NCI-H345 treated with DMSO at 0.1 percent for 48 hours (cell line): ENCODE measurements at regions not wholly inside any gene's neighbourhood (a gene's known extent, or its start where the extent isn't known, plus 50 kb on each side); places are given as distances from the start of the nearest gene placed in this dataset.

Experiments used
- DNase-seq: peaks from one replicate; lab custom pipeline; 2025; ENCODE audit not compliant: unreplicated experiment; lab: John Stamatoyannopoulos, UW

GRCh38 chr18:4653418-4653817, 198.3 kb upstream of the DLGAP1 start:
- DNase-seq: no peak

GRCh38 chr18:4641771-4642368, 186.8 kb upstream of the DLGAP1 start:
- DNase-seq: no peak

GRCh38 chr18:4640349-4641012, 185.4 kb upstream of the DLGAP1 start:
- no peak for DNase-seq

DNA sequence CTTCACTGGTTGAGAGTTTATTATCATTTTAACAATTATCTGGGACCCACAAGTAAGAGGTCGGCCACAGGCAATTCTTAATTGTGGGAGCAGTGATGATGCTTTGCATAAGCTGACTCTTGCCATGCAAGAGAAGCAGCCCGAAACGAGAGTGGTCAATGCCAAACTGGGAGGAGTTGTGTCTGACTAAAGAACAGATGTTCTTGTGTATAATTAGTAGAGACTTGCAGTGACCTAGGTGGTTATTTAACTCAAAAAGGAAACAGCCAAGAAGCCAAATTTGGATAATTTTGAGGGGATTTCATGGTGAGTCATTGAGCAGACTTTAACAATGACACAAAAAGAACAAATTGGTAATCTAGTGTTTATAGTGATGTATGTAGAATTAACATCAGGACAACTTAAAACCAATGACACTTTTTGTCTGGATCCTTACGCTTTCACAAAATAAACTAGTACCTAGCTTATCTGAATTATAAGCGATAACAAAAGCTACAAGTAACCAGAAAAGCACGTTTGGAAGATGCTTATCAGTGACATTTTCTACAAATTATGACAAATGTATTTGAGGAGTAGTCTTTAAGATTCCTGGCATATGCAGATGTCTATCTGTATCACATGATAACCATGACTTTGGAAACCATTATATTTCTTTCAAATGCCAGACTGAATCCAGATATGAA, 184.7 kb upstream of the DLGAP1 start:
- DNase-seq: no peak

DNA sequence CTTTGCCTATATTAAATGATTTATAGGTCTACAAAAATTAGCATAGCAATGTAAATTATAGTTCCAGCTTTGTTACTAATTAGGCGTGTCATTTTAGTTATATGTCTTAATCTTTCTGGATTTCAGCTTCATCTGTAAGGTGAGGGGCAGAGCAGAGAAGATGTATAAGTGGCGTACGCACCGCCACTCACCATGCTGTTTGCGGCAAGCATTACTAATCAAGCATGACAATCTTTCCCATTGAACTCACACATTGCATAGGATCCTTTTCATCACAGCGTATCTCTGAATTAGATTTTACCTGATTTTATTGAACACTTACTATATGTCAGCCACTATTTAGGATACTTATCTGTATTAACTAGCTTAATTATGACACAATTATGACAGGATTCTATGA, 183.6 kb upstream of the DLGAP1 start:
- DNase-seq: no peak

GRCh38 chr18:4637876-4638275, 182.8 kb upstream of the DLGAP1 start:
- DNase-seq: no peak

- no peak for DNase-seq
These were observed 181.9 kb upstream of the DLGAP1 start for GRCh38 chr18:4636967-4637366.

- no peak for DNase-seq
These were observed 176.1 kb upstream of the DLGAP1 start for GRCh38 chr18:4631239-4631638.

GRCh38 chr18:4605212-4605611, 150.1 kb upstream of the DLGAP1 start:
- DNase-seq: no peak

DNA sequence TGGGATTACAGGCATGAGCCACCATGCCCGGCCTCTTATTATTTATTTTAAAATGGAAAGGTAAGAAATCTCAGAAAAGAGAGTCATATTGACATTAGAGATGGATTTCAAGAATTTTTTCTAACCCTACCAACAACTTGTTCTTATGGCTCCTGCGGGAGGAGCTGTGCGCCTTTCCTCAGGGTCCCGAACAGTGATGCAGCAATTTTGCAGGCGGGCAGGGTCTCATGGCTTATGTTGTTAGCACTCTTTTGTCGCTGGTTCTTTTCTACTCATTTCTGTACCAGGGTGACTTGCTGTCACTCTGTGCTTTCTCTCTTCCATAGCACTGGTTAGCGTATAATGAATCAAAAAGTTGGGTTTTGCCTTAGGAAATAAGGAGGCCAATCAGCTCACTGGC, 148.8 kb upstream of the DLGAP1 start:
- DNase-seq: no peak

GRCh38 chr18:4599312-4599711, 144.2 kb upstream of the DLGAP1 start:
- DNase-seq: no peak

DNA sequence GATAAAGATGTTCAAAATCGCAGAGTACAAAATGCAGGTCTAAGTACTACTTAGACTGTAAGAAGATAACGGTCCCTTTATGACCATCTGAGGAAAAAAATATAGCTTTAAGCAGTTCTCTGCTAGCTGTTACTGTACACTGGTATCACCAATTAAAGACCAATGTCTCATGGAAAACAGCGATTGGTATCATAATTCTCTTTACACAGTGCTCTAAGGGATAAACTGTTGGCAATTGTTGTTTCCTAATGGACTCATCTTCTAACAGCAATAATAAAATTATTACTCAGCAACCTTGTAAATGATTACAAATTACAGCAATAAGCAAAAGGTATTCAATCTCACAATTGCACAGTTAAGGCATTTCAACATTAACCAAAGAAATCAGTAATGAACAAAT, 142.2 kb upstream of the DLGAP1 start:
- no peak for DNase-seq

- DNase-seq: no peak
These were observed 138.8 kb upstream of the DLGAP1 start for GRCh38 chr18:4593895-4594294.

DNA sequence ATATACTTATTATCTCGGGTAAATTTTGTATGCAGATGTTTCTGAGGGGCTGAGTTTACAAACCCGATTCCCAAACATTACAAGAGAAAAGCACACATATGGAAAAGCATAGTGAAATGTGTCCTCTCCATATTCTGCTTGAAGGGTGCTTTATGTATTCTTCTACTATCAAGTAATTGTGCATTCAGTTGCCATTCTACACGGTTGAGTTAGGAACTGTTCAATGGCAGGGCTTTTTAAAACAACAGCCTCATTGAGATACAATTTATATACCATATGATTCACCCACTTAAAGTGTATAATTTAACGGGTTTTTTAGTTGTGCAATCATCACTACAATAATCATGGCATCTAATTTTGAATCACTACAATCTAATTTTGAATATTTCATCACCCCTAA, 138.4 kb upstream of the DLGAP1 start:
- DNase-seq: no peak

- DNase-seq: no peak
These were observed 134.1 kb upstream of the DLGAP1 start for GRCh38 chr18:4589056-4589800.

DNA sequence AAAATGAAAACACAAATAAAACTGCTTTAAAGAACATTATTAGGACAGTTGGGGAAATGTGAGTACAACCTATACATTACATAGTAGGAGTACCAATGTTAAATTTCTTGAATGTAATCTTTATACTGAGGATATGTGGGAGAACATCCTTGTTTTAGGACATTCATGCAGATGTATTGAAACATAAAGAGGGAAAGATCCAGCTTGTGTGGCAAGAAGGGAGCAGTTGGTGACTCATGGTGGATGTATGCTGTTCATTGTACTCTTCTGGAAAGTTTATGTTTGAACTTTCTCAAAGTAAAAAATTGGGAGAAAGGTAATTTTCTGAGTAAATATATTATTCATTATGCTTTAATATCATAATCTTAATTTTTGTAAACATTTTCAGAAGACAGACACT, 132.1 kb upstream of the DLGAP1 start:
- DNase-seq: no peak

- DNase-seq: no peak
These were observed 131.6 kb upstream of the DLGAP1 start for GRCh38 chr18:4586731-4587130.

DNA sequence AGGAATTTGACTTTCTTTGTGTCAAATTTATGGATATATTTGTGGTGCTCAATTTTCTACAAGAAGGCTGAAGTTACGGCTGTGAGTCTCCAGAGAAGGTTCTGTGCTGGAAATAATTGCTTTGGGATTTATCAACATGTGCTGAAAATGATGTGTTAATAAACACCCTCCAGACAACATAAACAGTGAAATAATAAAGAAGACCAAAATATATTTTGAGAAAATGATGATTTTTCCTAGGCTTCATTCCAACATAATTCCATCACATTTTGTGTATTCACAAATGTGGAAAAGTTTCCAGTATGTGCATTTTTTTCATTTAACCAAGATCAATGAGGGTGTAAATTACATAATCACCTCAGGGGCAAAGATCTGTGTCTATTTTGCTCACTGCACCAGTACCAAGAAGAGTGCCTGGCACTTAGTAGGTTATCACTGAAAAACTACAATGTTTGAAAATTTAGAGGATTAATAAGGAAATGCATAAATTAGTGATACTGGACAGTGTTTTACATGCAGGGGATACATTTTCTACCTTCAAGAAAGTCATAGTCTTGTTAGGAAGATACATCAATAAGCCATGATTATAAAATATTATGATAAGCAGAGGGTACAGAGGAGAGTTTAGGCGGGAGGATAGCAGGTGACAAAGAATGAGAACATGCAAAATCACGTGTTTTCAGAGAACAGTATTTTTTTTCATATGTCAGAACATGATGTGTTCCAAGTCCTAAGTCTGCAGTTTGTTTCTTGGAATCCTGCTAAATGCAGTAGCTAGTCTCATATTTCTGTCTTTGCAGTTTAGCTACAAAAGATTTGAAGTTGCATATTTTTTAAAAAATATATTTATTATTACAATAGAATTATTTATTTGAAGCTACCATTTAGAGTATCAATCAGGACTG, 127.6 kb upstream of the DLGAP1 start:
- no peak for DNase-seq

GRCh38 chr18:4581966-4582365, 126.9 kb upstream of the DLGAP1 start:
- no peak for DNase-seq

DNA sequence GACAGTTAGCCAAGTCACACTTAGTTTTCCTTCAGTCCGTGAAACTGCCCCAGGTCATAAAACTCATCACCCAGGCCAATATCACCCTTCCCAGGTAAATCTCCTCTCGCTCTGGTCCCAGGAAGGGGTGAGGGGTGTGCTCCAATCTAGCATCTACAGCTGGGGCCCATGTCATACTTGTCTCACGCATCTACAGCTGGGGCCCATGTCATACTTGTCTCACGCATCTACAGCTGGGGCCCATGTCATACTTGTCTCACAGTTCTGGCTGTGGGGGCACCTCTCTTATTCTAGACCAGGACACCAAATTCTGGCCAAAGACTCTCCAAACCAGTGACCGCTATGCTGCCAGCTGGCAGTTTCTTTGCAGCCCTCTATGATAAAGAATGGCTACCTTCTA, 123.3 kb upstream of the DLGAP1 start:
- no peak for DNase-seq

DNA sequence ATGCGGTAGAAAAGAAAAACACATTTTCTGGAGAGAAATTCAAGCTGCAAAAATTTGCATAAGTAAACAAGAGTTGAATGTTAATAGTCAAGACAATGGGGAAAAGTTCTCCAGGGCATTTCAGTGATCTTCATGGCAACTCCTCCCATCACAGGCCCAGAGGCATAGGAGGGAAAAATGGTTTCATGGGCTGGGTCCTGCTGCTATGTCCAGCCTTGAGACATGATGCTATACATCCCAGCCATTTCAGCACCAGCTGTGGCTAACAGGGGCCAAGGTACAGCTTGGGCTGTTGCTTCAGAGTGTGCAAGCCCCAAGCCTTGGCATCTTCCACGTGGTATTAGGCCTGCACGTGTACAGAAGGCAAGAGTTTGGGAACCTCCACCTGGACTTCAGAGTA, 118.6 kb upstream of the DLGAP1 start:
- DNase-seq: no peak
